ENCODE measurements at regions not wholly inside any gene's neighbourhood (a gene's known extent, or its start where the extent isn't known, plus 50 kb on each side); places are given as distances from the start of the nearest gene placed in this dataset.
"Not testable (repeated sequence)": the region's sequence is repeated elsewhere in the genome, so short reads cannot be mapped to it uniquely, and the experiment has no call there.

DNA sequence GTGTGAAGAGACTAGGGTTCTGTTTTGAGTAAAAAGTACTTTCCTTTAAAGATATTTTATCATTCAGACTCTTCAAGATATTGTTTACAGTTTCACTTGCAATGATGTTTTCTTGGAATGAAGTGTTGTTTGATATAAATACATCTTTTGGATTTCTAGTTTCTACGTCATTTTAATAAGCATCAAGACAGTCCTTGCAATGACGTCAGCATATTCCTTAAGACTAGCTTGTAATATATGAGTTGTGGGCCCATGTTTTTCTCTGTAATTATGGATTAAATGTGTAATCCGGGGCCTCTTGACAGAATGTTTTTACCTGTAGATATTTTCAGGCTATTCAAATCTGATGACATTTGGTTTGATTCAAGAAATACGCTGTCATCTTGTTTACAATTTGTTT, 66.1 kb downstream of the RBMX2 start:
- DNase-seq (ENCODE audit: low read depth), result no peak

- no peak for DNase-seq (ENCODE audit: low read depth)
Measured at GRCh38 chrX:130468395-130468923, 66.7 kb downstream of the RBMX2 start.

GRCh38 chrX:130482871-130483270, 81.1 kb downstream of the RBMX2 start:
- no peak for DNase-seq (ENCODE audit: low read depth)

- DNase-seq (ENCODE audit: low read depth), result no peak
Measured at GRCh38 chrX:130485870-130486269, 84.1 kb downstream of the RBMX2 start.

- not testable (repeated sequence) for DNase-seq (ENCODE audit: low read depth)
Measured at GRCh38 chrX:130495502-130495901, 93.7 kb downstream of the RBMX2 start.

- DNase-seq (ENCODE audit: low read depth), result no peak
Measured at GRCh38 chrX:130497531-130497930, 95.7 kb downstream of the RBMX2 start.

- no peak for DNase-seq (ENCODE audit: low read depth)
Measured at GRCh38 chrX:130498653-130499274, 97.0 kb downstream of the RBMX2 start.

DNA sequence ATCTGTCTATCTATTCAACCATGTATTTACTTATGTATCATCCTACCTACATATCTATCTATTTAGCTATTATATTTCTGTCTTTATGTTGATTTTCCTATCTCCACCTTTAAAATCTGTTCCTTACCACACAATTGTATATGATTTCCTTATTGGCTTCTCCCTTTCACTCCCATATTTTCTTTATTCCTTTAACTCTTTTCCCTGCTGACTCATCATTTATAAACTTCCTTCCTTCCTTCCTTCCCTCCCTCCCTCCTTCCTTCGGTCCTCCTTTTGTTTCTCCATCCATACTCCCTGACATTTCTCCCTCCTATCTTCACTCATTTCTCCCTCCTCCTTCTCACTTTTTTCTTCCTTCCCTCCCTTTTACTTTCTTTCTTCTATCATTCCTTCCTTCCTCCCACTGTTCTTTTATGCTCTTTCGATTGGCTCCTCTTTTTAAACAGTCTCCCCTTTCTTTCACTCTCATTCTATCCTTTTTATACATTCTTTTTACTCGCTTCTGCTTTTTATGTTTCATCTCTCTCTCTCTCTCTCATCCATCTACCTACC, 100.3 kb downstream of the RBMX2 start:
- DNase-seq (ENCODE audit: low read depth), result no peak

DNA sequence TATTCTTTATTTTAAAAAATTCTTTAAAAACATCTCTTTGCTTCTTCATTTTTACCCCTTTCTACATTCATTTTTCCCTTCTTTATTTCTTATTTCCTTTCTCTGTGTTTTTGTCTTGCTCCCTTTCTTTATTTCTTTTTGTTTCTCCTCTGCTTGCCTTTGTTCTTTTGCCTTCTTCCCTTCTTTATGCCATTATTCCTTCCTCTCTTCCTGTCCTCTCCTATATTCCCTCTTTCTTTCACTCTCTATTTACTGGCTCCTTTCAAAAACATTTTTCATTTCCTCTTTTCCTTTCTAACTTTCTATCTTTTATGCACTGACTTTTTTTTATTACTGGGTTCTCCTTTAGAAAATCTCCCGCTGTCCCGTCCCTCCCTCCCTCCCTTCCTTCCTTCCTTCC, 102.2 kb downstream of the RBMX2 start:
- no peak for DNase-seq (ENCODE audit: low read depth)

- DNase-seq (ENCODE audit: low read depth), result no peak
Measured at GRCh38 chrX:130507015-130507414, 105.2 kb downstream of the RBMX2 start.

DNA sequence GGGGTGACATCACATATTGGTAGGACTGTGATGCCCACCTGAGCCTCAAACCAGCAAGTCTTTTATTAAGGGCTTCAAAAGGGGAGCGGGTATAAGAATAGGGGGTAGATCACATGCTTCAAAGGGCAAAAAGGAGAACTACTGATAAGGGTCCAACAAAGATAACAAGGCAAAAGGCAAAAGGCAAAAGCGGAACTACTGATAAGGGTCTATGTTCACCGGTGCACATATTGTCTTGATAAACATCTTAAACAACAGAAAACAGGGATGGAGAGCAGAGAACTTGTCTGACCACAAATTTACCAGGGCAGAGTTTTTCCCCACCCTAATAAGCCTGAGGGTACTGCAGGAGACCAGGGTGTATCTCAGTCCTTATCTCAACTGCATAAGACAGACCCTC, 110.7 kb downstream of the RBMX2 start:
- DNase-seq (ENCODE audit: low read depth), result not testable (repeated sequence)

DNA sequence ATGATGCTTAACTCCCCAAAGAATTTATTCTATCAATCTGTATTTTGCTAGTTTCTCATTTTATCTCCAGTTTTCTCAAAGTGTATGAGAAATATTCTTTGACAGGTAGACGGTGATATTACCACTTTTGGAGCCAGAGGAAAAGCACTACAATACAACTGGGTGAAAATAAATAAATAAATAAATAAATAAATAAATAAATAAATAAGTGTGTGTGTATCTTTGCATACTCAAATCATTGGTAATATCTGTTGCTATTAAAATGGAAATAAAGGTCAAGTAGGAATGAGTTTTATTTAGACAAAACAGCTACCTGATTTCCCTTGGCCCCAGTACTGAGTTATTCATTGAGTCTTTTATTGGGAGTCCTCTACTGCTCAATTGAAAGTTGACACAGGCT, 114.3 kb downstream of the RBMX2 start:
- no peak for DNase-seq (ENCODE audit: low read depth)

DNA sequence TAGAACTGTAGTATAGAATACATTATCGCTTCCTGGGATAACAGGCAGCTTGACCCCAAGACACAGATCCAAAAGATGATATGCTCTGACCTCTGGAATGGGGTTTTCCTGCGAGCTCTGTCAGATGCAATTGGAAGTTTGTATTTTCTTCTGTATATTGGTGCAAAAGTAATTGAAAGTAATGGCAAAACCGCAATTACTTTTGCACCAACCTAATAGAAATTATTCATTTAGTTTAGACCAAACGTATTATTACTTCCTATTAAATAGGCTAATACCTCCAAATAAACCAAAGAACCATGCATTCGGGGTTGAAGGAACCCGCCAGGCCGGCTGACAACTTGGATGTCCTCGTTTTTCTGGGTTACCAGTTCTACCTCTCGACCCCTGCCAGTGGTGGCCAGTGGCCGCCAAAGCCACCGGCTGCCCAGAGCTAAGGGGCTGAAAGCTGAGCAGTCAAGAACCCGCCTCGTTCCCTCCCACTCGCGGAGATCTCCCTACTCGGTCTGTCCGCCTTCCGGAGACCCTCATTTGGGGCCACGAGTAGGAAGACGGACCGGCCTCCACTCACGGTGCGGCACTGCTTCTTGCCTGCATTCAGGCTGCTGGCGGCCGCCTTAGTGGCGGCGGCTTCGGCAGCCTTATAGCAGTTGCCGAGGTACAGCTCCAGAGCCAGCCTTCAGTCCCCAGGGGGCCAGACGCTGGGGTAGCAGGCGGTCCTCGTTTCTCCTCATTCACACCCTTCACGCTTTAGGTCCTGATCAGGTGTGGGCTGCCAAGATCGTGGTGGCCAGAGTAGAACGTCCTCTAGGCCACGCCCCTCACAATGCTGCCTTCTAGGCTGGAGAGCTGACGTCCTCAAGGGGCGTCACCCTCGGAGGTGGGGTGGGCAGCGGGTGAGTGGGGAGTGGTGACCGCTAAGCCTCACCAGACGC, 121.9 kb downstream of the RBMX2 start:
- DNase-seq (ENCODE audit: low read depth), result no peak

DNA sequence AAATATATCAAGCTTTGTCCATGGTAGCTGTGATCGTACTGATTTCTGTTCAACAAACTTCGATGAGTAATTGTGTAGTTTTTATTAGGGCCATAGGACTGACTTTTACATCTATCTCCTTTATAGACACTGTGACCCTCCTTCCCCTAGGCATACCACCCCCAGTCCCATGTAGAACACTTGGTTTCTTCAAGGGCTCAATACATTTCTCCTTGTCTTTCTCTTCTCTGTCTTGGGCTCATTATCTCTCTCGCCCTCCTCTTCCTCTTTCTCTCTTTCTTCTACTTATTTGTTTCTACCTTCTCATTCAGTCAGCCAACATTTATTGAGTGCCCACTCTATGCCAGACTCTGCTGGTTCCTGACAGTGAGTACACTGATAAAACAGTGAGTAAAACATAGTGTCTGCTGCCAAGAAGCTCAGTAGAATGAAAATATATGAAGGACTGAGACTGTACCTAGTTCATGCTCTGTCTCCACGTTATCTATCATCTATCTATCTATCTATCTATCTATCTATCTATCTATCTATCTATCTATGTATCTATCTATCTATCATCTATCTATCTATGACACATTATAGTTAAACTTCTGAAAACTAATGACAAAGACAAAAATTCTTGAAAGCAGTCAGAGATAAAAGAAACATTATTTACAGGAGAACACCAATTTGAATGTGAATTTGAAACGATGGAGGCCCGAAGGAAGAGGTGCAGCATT, 122.8 kb downstream of the RBMX2 start:
- DNase-seq (ENCODE audit: low read depth), result no peak

DNA sequence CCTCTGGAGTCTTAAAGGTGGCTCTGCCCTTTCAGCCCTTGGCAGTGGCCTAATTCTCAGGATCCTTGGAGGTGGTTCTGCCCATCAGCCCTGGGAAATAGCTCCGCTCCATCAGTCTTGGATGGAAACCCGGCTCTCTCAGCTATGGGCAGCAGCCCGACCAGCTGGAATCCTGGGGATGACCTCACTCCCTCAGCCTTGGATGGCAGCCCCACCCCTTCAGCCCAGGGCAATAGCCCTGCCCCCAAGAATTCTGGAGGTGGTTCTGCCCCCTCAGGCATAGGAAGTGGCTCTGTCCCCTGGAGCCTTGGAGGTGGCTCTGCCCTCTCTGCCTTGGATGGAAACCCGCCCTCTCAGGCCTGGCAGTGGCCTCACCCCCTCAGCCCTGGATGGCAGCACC, 127.7 kb downstream of the RBMX2 start:
- DNase-seq (ENCODE audit: low read depth), result no peak

DNA sequence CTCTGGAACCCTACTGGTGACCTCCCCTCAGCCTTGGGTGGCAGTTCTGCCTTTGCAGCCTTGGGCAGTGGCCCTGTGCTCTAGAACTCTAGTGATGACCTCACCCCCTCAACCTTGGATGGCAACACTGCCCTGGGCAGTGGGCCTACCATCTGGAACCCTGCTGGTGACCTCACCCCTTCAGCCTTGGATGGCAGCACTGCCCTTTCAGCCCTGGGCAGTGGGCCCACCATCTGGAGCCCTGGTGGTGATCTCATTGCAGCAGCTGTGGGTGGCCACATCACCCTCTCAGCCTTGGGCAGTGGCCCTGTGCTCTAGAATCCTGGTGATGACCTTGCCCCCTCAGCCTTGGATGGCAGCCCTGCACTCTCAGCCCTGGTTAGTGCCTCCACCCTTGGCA, 129.3 kb downstream of the RBMX2 start:
- DNase-seq (ENCODE audit: low read depth), result no peak

GRCh38 chrX:130539721-130540321, 138.0 kb downstream of the RBMX2 start:
- peak; percentile 41 for DNase-seq (ENCODE audit: low read depth)

DNA sequence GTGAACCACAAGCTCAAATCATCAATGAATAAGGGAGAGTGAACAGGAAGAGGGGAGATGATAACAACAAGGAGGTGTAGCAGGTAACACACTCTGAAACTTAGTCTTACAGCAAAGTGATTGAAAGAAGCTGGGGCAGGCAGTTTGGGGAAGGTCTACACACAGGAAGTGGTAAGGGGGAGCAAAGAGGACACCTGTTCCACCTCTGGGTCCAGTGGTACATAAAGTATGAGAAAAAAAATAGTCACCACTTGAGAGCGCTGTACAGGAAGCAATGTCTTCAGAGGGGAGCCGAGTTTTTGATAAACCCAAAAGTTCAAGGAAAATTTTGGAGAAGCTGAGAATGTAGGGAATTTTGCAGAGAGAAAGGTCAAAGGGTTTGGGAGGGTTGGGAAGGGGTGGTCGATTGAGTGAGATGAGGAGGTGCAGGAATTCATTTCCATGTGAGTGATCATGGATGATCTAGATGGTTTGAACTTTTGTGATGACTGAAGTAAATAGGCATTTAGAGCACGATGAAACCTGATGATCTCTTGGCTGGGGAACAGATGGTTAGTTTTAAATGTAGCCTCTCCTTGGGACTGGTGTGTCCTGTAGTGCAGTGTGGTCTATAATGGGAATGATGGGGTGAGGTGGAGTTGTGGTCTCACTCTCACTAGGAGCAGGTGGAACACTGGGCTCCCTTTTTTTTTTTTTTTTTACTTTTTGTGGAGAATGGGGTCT, 142.0 kb downstream of the RBMX2 start:
- DNase-seq (ENCODE audit: low read depth), result peak; percentile 45

DNA sequence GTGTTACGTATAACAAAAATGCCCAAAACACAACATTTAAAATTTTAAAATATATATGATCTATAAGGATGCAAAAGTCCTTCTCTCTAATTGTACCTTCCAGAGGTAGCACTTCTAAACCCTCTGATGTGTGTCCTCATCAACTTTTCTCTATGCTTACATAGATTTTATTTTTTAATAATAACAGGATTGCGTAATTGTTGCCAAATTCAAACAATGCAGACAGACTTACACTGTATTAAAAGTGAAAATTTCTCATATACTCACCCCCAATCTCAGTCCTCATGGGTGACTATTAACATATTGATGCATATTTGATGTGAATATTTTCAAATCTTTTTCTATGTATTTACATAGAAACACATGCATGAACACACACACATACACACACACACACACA, 144.0 kb downstream of the RBMX2 start:
- no peak for DNase-seq (ENCODE audit: low read depth)

- DNase-seq (ENCODE audit: low read depth), result not testable (repeated sequence)
Measured at GRCh38 chrX:130549382-130549781, 147.6 kb downstream of the RBMX2 start.
